Liver (tissue), 3 donors: ENCODE measurements at regions not wholly inside any gene's neighbourhood (a gene's known extent, or its start where the extent isn't known, plus 50 kb on each side); places are given as distances from the start of the nearest gene placed in this dataset.

Source experiments
- EGR1 ChIP-seq, 2 donors: IDR thresholded peaks; 2 replicates each; pipeline ENCODE4 v1.6.1; 2016 to 2018; ENCODE audit warnings: antibody characterized with exemption in 2 of 2, low read depth in 2 of 2
- JUND ChIP-seq, 2 donors: IDR thresholded peaks; 2 replicates each; pipeline ENCODE4 v1.6.1; 2016; ENCODE audit warnings: antibody characterized with exemption in 2 of 2
- SP1 ChIP-seq: IDR thresholded peaks from 2 replicates; pipeline ENCODE4 v1.6.1; 2018; ENCODE audit warnings: antibody characterized with exemption, mild to moderate bottlenecking
- TAF1 ChIP-seq: conservative IDR thresholded peaks from 2 replicates; pipeline ENCODE4 v1.6.1; 2016; ENCODE audit warnings: antibody characterized with exemption, mild to moderate bottlenecking
- TF ChIP-seq, protein P1 (sequence below): fragments of 150-350 bp; IDR thresholded peaks from 2 replicates; pipeline ENCODE4 v1.5.1; 2017; ENCODE audit warnings: improper control_type of control experiment, low read depth, low read length; ENCODE audit not compliant: missing input control
- donor health status: healthy.
- donor health status: healthy.

- no peak for TF ChIP-seq TAF1
- TF ChIP-seq, protein P1, sequence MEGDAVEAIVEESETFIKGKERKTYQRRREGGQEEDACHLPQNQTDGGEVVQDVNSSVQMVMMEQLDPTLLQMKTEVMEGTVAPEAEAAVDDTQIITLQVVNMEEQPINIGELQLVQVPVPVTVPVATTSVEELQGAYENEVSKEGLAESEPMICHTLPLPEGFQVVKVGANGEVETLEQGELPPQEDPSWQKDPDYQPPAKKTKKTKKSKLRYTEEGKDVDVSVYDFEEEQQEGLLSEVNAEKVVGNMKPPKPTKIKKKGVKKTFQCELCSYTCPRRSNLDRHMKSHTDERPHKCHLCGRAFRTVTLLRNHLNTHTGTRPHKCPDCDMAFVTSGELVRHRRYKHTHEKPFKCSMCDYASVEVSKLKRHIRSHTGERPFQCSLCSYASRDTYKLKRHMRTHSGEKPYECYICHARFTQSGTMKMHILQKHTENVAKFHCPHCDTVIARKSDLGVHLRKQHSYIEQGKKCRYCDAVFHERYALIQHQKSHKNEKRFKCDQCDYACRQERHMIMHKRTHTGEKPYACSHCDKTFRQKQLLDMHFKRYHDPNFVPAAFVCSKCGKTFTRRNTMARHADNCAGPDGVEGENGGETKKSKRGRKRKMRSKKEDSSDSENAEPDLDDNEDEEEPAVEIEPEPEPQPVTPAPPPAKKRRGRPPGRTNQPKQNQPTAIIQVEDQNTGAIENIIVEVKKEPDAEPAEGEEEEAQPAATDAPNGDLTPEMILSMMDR = no peak
- TF ChIP-seq EGR1 (IDR thresholded peaks at IDR 0.05; ENCODE audit: low read depth in 2 of 2) = no peak
- TF ChIP-seq JUND (IDR thresholded peaks at IDR 0.05) = no peak
- TF ChIP-seq SP1 = no peak
Measured at GRCh38 chr5:29960323-29960722, 1233.2 kb upstream of the CDH6 start.
